GM18519 (cell line): ENCODE measurements at regions not wholly inside any gene's neighbourhood (a gene's known extent, or its start where the extent isn't known, plus 50 kb on each side); places are given as distances from the start of the nearest gene placed in this dataset.
"Not testable (repeated sequence)": the region's sequence is repeated elsewhere in the genome, so short reads cannot be mapped to it uniquely, and the experiment has no call there.

ENCODE experiments used
- ATAC-seq: cut with Tn5 transposase; IDR thresholded peaks from one replicate; pipeline ENCODE4 v1.9.1; 2021; ENCODE audit warnings: mild to moderate bottlenecking, moderate library complexity; ENCODE audit not compliant: unreplicated experiment, low FRiP score

DNA sequence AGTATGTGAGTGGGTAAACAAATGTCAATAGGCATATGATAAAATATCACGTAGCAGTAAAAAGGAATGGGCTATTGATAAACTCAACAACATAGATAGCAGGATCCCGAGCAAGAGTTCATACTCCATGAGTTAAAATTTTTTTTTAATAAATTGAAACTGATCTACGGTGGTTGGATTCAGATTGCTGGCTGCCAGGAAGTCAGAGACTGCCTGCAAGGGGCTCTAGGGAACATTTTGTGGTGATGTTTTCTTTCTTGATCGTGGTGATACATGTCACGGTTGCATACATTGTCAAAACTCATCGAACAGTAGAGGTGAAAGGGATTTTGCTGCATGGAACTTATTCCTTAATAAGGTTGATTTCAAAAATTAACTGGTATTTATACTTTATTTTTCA lies 62.6 kb upstream of the WNT7B start:
- ATAC-seq = no peak

DNA sequence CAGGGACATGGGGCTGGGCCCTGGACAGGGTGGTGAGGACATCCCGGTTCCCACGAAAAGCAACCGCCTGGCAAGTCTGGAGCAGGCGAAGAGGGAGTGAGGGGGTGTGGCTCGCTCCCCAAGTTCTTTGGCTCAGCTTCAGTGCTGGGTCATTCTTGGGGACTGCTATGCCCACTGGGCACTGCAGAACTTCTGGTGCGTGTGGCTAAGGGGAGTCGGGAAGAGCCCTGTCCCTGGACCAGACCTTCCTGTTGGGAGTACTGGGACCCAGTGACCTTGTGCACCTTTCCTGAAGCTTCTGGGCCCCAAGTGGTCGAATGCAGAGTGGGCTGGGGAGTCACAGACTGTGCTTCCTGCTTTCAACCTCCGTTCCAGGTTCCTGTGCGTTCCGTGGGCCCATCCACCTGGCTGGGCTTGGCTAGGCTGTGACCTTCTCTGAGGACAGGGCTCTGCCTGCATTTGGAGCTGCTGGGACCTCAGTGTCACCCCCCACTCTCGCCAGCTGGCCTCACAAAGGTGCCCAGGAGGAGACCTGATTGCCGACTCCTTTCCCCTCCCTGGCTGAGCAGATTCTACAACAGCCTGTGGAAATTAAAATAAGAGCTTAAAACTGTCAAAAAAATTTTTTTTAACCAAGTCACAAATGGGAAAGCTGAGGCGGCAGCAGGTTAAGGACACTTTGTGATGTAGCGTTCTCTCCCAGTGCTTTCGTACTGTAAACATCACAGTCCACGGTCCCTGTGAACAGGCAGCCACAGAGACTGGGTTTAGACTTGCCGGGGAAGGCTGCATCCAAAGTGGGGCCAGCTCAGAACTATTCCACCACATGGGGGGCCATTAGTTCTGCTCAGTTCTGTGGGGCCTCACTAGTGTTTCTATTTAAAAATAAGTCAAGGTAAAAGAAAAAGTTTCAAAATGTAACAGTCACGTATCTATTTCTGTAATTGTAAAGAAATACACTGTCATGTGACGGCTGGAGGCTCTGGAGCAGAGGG lies 63.8 kb upstream of the WNT7B start:
- ATAC-seq = no peak

DNA sequence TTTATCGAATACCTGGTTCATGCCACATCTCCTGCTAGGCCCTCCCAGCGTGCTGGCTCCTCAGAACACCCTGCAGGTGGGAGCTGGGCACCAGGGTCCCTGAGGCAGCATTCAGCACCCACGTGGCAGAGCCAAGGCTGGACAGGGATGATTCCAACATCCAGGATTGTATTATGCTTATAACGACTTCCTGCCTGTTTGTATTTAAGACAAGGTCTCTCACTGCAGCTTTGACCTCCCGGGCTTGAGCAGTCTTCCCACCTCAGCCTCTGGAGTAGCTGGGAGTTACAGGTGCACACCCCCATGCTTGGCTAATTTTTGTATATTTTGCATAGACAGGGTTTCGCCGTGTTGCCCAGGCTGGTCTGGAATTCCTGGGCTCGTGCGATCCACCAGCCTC lies 64.7 kb upstream of the WNT7B start:
- no peak for ATAC-seq

DNA sequence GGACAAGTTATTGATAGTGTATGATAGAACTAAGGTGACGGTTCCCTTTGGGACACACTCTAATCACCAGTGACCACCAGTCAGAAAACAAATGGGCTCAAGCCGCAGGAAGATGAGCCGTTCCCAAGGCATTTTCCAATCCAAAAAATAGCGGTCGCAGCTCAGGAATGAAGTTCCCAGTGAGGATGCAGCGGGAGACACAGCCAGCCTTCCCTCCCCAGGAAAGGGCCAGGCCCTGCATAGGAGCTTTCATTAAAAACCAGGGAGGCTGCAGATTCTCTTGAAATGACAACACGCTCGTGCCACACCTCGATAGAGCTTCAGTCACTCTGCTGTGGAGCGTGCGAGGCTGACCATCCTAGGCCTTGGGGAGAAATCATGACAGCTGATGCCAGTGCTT lies 65.8 kb upstream of the WNT7B start:
- ATAC-seq = no peak

DNA sequence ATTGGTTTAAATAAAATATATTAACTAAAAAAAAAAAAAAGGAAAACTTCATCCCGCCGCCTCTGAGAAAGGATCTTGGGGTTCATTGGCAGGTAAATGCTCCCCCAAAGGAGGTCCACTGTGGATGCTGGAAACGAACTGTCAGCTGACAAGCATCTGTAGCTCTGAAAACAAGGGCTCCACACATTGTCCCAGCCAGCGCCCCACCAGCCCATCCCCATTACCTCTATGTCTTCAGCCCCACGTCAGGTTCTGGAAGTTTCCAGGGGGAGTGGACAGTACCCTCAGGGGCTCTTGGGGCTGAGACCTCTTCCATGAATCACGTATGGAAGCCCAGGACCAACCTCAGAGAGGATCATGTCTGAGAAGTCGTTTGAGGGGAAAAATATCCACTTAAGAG lies 66.4 kb upstream of the WNT7B start:
- no peak for ATAC-seq

DNA sequence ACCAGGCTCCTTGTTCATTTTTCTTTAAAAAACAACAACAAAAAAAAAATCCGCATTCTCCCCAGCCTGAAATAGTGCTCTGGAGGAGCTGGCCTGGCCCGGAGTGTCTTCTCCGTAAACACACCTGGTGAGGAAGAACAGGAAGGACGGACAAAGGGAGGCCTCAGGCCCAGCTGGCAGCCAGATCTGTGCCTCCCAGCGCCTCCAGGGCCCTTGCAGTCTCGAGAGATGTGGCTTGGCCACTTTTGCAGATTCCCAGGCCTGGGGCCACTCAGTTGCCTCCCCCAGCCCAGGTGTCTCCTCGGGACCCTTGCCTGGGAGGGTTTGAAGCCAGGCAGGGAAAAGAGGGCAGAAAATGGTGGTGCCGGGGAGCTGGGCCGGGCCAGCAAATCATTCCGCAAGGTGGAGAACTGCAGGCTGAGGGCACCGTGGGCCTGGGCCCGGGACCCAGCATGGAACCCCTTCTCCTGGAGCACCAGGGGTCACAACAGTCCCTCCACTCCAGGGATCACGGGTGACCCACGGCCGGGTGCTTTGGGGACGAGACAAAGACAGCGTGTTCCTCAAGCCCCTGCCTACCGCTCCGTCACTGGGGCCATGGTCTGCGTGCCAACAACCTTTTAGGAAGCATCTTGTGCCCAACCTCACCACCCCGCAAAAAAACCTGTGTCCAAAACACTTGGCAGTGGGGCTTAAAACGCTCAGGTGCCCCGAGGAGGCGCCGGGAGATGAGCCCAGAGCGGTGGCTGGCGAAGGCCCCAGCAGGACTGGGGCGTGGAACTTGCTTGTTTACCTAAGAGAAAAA lies 67.1 kb upstream of the WNT7B start:
- no peak for ATAC-seq

DNA sequence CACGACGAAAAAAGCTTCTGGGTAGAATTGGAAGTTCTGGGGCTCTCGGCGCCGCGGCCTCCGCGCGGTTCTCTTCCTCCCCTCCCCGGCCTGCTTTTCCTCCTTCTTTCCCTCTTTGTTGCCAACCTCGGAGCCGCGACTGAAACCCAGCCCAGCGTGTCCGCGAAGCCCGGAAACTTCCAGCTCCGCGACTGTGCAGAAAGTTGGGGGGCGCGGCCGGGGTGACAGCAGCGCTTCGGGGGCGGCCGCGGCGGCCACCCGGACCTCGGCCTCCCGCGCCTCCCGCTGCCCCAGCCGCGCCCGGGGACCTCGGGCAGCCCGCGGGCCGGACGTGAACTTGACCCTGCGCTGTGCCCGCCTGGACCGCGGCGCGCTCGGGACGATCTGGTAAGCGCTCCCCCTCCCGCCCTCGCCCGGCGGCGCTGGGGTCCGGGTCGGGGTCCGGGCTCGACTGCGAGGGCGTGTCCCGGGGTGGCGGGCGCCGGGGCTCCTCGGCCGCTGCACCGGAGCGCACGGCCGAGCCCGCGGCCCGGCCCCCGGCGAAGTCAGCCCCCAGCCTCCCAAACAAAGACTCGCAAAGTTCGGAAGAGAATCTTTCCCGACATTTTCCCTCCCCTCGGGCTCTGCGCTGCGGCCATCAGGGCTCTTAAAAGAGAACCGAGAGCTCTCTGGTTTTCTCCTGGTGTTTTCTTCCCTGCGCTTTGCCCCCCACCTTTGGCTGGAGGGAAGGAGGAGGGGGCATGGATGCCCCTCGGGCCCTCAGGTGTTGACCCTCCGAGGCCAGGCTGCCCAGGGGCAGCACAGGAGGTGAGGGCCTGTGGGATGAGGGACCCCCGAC lies 67.9 kb upstream of the WNT7B start:
- no peak for ATAC-seq

DNA sequence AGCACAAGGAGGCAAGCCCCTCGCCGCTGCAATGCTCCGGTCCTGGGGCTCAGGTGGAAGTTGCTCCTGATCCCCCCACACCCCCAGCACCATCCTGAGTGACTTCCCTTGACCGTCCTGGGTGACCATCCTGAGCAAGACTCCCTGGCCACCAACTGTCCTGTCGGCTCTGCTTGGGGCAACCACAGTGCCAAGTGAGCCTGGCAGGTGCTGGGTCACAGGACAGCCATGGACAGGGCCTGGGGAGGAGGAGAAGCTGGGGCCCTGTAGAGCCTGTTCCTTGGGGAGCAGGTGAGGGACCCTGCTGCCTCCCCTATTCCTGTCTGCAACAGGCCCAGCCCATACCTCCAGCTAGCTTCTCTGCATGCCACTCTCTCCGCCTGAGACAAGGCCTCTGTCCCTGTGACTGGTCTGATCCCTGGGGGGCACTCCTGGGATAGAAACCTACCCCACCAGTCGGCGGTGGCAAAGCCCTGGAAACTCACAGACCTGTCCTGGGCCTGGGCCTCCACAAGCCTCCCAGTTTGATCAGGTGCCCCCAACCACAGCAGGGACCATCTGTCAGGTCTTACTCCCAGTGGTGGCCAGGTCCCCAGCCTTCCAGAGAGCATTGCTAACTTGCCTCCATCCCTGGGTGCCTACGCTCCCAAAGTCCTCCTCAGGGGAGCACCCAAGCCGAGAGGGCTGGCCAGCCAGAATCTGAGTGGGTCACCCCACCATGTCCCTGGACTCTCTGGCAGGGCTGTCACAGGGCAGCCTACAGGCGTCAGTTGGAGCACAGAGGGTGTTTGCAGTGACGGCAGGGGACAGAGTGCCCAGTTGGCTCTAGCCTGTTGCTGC lies 68.7 kb upstream of the WNT7B start:
- no peak for ATAC-seq

DNA sequence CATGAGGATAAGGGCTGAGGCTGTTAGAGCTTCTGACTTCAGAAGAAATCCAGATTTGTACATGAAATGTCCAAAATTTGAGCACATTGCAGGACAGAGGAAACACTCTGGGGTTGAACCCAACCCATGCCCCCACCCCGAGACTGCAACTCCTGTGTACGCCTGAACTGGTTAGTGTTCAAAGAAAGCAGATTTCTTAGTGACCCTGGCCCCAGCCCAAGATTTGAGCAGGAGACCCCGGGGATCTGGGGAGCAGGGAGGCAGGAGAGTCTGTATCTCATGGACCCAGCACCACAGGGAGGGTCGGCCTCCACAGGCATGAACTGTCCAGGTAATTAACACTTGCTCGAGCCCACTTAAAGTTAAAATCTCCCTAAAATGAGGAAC lies 69.3 kb upstream of the WNT7B start:
- ATAC-seq = no peak

DNA sequence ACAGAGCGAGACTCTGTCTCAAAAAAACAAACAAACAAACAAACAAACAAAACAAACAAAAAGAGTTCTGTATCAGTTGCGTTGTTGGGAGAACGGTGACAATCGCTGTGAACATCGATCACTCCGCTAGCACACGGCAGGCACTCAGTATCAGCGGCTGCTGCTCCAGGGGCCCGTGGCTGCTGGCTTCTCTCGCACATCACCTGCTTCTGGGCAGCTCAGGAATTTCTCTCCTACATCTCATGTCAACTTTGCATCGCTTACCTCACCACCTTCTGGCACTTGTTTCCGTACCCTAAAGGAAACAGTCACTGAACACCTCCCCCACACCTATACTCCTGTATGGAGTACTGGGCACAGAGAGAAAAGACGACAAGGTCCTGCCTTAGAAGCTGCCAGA lies 70.3 kb upstream of the WNT7B start:
- ATAC-seq = no peak

DNA sequence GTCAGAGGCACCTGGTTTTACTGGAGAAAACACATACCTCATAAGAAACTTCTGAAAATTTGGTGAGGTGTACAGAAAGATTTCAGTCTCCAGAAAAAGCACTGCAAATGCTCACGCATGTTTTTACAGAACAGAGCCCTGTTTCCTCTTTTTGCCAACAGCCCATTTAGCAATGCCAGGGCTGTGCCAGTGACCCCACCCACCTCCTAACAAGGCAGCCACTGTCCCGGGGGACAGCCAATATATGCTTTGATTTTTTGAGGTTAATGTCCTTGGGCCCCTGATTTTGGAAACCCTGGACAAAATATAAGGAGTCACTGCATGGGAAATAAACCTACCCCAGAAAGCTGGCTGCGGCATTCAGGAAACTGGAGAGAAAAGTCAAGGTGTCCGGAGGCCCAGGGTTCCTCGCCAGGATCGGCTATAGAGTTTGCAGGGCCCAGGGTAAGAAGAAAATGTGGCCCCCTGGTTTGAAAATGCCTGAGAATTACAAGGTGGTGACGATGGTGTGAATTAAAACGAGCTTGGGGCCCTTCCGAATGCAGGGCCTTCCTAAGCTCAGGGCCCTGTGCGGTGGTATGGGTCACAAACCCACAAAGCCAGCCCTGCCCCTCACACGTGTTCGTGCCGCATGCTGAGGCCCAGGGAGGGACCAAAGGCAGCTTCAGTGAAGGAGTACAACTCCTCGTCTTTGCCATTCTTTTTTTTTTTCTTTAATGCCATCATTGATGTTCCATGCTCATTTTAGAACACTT lies 71.1 kb upstream of the WNT7B start:
- ATAC-seq = no peak

DNA sequence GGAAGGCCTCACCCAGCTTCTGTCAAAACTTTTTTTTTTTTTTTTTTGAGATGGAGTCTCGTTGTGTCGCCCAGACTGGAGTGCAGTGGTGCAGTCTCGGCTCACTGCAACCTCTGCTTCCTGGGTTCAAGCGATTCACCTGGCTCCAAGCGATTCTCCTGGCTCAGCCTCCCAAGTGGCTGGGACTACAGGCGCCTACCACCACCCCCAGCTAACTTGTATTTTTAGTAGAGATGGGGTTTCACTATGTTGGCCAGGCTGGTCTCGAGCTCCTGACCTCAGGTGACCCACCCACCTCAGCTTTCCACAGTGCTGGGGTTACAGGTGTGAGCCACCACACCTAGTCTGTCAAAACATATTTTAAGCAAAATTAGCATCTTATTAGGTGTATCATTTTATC lies 71.7 kb upstream of the WNT7B start:
- not testable (repeated sequence) for ATAC-seq

DNA sequence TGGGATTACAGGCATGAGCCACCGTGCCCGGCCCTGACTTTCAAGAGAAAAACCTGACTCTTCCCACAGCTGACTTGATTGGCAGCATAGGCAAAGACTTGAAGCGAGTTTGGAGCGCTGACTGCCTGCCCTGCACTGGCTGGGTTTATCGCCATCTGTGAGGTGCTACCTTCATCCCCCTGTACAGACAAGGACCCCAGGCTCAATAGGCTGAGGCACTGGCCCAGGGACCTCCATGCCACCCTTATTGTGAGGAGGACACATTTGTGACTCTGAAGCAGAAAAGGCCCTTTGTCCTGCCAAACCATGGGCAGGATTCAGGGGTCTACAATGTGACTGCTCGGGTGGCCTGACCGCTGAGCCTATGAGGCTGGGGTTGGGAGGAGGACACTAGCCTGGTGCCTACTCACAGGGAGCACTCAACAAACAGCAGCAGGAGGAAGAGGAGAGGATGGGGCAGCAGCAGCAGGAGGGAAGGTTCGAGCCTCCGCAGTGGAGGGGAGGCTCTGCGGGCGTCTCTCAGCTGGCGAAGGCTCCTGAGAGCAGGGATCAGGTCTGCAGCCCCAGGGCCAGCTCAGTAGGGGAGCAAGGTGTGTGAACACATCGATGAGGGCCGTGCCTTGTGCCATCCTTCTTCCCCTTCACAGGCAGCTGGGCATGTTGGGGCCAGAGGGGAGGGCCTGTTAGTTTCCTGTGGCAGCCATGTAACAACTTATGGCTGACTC lies 72.9 kb upstream of the WNT7B start:
- no peak for ATAC-seq

DNA sequence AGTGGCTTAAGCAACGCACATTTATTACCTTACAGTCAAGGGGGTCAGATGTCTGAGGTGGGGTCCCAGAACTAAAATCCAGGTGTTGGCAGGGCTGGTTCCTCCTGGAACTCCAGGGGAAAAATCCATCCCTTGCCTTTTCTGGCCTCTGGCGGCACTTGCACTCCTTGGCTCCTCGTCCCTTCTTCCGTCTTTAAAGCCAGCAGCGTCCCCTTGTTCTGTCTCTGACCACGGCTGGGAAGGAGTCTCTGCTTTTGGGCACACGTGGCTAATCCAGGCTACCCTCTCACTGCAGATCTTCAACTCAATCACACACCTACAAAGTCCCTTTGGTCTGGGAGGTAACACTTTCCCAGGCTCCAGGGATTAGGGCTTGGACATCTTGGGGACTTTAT lies 73.5 kb upstream of the WNT7B start:
- no peak for ATAC-seq

DNA sequence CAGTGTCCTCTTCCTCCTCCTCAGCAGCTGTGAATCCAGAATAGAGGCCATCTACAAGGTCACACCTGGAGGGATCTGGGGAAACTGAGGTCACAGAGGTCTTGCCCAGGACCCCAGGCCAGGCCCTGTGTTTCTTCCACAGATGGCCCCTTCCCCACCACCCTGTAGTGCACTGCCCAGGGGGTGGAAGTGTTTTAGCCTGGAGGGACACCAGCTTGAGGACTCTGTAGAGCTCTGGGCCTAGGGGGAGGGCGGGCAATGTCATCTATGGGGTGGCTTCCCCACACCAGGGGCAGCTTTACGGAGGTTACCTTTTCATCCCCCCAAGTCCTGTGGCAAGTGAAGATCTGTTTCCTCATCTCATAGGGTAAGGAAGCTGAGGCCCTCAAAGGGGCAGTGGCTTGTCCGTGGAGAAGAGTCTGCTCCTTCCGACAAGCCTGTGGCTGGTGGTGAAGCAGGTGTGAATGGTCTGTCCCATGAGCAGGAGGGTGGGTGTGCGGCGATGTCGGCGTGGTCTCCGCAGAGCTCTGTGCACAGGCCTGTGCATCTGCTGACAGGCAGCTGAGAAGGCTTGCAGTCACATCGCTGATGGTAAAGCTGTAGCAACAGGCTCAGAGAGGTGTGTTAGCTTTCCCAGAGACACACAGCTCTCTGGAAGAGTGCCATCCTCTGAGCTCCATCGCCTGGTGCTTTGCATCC lies 74.1 kb upstream of the WNT7B start:
- no peak for ATAC-seq

DNA sequence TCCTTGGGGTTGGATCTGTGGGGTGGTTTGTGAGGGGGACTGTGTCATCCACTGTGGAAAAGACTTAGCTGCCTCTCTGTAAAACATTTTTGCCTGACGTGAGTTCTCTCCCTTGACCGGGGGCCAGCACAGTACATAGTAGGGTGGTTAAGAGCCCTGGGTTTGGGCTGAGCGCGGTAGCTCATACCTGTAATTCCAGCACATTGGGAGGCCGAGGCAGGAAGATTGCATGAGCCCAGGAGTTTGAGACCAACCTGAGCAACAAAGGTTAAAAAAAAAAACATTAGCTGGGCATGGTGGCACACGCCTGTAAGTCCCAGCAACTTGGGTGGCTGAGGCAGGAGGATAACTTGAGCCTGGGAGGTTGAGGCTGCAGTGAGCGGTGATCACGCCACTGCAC lies 74.7 kb upstream of the WNT7B start:
- no peak for ATAC-seq

DNA sequence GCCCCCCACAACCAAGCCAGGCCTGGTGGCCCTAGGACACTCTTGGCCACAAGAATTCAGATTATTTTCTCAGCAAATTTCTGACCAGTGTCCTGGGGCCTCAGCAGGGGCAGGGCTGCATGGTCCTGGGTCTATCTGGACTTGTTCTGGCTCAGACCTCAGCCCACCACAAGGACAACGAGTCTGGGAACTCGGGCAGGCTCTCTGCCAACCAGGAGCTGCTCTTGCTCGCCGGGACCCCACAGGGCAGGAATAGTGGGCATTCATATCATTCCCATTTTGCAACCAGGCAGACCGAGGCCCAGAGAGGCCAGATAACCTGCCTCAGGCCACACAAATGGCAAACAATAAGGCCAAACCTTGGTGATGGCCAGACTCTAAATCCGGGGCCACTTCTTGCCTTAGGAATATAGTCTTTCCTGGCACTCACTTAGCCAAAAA lies 75.4 kb upstream of the WNT7B start:
- no peak for ATAC-seq
